ENCODE measurements at regions not wholly inside any gene's neighbourhood (a gene's known extent, or its start where the extent isn't known, plus 50 kb on each side); places are given as distances from the start of the nearest gene placed in this dataset.
A peak's percentile ranks its signal among the peaks of the same experiment; 100 is the strongest.
"Not testable (repeated sequence)": the region's sequence is repeated elsewhere in the genome, so short reads cannot be mapped to it uniquely, and the experiment has no call there.

DNA sequence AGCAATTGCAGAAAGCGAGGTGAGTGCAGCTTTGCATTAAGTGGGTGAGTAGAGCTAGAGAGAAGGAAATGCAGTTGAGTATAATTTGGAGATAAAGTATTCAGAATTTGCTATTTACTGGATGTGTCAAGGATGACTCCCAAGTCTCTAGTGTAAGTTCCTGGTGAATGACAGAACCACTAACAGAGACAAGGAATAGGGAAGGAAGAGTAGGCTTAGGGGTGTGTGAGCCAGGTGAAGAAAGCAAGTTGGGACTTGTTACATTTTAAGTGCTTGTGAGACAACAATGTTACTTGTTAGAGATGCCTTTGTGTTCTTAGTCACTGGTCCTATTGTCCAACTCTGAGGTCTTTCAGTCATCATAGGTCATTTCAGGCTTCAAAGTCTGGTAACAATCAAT, 70.8 kb downstream of the TBC1D26 start:
- not testable (repeated sequence) for DNase-seq (ENCODE audit: extremely low read depth, low read depth)

DNA sequence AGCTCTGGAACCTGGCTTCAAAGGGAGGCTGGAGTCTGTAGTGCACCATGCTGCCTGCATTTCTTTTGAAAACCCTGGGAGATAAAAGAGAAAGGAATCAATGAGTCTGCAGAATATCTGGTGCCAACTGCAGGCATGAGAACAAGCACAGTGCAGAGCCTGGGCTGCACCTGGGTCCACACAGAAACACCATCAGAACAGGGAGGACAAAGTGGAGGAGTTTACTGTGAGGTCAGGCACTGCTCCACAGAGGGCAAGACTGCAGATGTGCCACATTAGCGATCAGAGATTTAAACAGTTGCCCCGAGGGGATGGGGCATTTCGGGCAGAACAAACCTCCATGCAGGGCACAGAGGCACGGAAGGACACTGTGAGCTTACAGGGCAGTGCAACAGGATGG, 74.7 kb downstream of the TBC1D26 start:
- DNase-seq (ENCODE audit: extremely low read depth, low read depth): not testable (repeated sequence)

DNA sequence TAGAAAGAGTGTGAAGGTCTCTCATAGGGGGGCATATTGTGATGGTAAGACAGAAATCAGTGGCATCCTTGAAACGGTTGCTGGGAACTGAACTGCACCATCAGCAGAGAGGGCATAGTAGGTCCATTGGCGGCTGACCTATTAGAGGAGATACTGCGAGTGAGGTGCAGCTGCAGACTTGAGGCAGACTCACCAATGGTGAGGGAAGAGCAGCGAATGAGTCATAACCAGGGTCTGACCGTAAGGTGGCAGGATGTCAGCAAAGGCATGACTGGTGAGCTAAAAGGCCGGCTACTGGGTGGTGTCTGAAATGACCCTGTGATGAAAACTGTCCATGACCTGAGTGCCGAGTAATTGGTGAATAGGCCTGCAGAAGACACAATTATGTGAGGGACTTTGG, 81.3 kb downstream of the TBC1D26 start:
- DNase-seq (ENCODE audit: extremely low read depth, low read depth): not testable (repeated sequence)

DNA sequence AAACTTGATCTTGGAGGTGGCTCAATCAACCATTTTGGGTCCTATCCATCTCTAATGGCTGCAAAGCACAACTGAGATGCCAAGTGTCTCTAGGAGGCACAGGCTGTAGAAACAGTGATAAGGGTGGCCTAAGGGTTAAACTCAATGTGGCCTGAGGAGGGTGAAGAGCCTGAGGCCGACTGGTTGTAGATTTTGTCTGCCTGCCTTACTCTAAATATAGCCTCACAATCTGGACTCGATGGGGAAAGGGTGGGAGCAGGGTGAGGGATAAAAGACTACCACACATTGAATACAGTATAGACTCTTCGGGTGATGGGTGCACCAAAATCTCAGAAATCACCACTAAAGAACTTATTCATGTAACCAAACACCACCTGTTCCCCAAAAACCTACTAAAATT, 81.9 kb downstream of the TBC1D26 start:
- DNase-seq (ENCODE audit: extremely low read depth, low read depth): not testable (repeated sequence)

DNA sequence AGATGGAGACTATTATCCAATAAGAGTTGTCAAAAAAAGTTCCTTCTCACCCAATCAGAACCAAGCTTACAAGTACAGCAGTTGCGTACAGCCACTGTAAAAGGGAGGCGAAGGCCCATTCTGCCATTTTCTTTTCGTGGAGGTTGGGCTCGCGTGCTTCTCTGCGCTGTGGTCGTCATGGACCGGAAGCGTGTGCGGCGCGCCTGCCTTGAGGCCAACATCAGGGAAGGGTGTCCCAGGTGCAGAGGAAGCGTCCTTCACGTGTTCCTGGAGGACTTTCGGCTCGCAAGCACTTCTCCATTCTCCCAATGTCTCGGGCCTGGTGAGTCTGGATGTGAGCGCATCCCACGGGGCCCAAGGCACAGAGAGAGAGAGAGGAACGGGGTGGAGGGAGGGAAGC, 85.8 kb downstream of the TBC1D26 start:
- DNase-seq (ENCODE audit: extremely low read depth, low read depth): not testable (repeated sequence)

DNA sequence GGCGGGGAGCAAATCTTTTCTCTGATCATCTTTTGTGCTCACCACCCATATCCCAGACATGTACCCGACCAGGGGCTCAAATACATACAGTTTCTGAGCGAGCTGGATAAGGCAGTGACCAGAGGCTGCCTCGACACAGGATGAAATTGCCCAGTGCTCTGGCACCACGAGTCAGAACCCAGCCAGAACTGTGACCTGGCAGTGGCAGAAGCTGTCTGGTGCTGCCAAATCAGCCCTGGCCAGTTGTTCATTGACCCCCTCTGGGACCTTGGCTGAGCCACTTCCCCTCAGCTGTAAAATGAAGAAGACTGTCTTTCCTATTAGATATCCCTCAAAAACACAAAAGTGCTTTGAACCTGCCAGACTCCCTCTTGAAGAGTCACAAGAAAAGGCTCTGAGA, 90.2 kb downstream of the TBC1D26 start:
- DNase-seq (ENCODE audit: extremely low read depth, low read depth): not testable (repeated sequence)

DNA sequence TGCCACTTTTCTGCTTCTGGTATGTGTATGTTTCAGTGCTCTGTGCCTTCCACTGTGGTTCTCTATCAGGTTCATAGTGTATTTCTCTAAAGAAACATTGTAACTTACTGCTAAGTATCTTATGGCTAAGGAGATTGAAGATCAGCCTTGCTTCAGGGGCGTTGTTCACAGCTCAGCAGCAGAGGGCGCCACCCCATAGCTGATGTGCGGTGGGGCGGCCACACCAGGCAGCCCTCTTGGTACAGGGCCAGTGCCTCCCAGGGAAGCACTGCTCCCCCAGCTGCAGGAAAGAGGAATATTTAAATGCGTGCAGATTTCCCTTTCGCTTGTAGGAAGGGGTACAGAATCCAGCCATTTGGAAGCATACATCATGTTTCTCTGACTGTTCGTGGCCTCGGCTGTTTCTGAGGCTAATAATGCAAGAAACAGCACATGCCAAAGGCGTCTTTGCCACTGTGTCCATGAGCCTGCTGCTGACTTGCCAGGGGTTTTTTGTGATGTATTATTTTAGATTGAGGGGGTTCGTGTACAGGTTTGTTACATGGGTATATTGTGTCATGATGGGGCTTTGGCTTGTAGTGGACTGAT, 96.7 kb downstream of the TBC1D26 start:
- DNase-seq (ENCODE audit: extremely low read depth, low read depth): peak; percentile 52

DNA sequence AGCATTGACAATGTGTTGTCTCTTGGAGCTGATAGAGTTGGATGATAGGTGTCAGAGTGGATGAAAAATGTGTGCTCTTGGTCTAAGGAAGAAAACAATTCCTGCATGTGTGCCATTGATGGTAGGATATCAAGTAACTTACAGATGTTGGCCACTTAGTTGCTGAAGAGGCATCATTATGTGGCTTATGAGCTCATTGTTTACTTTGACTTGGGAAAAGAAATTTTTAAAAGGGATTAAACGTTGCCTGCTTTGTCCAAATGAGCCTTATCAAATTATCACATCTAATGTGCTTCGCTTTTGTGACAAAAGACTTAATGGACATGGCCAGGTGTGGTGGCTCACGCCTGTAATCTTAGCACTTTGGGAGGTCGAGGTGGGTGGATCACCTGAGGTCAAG, 98.1 kb downstream of the TBC1D26 start:
- DNase-seq (ENCODE audit: extremely low read depth, low read depth): not testable (repeated sequence)

DNA sequence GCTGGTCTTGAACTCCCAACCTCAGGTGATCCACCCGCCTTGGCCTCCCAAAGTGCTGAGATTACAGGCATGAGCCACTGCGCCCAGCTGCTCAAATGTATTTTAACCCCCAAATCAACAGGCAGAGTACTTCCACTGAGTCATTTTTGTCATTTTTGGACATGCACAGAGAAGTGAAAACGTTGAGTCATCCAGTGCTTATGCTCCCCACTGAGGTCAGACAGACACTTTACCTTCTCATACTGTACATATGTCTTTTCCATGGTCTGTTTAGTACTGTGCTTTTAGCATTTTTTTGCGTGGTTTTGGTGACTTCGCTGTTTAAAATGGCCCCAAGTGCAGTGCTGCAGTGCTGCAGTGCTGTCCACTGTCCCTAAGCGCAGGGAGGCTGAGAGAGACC, 99.1 kb downstream of the TBC1D26 start:
- not testable (repeated sequence) for DNase-seq (ENCODE audit: extremely low read depth, low read depth)

DNA sequence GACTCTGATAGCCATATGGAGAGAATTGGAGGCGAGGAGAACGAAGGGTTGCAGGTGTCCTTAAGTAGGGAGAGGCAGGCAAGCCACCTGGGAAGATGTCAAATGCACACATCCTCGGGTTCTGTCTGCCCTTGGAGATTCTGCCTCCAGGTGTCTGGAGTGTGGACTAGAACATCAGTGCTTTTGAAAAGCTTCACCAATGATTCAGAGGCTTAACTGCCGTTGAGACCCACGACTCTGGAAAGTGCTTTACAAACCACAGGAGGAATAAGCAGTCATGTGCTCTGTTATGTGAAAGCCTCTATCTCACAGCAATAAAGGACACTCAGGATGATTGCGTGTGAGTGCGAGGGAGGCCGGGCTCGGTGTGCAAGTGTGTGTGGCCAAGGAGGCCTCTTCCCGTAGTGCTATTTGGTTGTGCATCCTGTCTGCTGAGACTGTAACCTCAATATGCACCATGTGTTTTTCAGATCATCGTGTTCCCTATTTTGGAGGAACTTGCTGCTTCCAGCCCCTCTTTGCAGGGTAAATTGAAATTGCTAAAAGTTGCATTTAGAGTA, 100.9 kb downstream of the TBC1D26 start:
- DNase-seq (ENCODE audit: extremely low read depth, low read depth): not testable (repeated sequence)

DNA sequence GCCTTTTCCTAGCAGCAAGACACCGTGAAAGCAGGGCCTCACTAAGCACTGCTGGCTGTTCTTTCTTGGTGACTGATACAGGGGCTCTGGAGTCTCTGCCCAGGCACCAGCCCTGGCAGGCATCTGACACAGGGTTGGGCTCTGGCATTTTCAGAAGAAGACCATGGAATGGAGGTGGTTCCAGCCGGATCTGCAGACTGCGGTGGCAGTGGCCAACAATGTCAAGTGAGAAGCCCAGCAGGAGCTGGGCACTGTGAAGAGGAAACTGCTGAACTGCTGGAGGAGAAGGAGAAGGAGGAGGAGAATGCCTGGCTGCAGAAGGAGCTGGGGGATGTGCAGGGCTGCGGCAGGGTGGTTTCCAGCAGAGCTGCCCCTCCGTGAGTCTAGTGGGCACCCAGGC, 101.8 kb downstream of the TBC1D26 start:
- not testable (repeated sequence) for DNase-seq (ENCODE audit: extremely low read depth, low read depth)

DNA sequence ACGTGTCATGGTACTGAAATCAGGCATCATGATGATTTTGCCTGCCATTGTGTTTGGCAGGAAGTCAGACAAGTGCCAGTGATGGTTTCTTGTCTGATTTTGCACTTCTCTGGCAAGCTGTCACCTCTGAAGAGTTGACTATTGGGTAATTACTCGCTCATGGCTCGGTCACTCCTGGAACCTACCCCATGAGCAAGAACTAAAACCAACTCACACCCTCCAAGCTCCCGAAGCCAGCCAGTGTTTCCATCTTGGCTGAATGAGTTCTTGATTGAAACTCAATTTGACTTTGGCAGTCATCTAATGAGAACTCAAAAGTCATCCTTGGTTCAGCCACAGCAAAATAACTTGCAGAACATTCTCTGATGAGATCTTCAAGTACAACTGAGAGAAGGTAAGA, 103.4 kb downstream of the TBC1D26 start:
- not testable (repeated sequence) for DNase-seq (ENCODE audit: extremely low read depth, low read depth)

DNA sequence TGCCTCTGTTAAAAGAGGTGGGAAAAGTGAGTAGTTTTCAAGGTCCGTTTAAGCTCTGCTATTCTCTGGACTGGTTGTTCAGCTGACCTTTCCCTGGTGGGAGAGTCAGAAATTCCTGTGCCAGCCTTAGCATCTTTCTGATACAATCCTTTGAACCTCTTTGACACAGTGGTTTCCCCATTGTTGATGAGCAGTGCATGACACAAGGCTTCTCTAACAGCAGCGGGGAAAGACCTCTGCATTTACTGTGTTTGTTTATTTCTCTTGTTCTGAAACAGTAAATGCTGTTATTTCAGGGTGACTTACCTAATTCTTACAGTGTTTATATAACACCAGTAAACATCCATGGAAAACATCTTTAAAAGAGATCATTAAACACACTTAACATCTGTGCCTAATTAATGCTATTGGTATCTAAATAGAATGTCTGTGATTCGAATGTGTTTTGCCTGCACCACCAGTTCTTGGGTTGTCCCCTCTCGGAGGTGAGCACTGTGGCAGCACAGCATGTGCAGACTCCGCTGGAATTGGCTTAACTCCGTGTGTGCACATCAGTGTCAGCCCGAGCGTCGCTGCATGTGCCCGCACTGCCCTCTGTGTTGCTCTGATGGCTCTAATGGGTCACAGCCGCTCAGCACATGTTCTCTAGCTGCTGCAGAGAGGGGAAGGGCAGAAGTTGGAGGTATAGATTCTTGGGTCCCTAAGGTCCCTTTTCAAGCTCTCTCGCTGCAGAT, 104.3 kb downstream of the TBC1D26 start:
- DNase-seq (ENCODE audit: extremely low read depth, low read depth): not testable (repeated sequence)

DNA sequence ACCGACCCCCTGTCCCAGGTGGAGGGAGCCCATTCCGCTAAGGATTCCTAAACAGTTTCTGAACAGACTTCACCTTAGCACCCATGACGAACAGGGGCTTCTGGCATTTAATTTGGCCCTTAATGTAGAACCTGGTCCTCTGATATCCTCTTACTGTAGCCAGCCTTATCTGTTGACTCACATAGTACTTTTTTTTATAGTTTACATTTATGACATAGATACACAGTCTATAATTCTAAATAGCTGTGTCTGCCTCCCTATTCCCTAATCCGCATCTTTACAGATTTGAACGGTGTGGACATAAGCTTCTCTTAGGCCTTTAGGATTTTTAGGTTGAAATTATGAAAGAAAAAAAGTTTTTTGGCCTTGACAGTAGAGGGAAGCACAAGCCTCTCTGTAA, 104.9 kb downstream of the TBC1D26 start:
- not testable (repeated sequence) for DNase-seq (ENCODE audit: extremely low read depth, low read depth)

DNA sequence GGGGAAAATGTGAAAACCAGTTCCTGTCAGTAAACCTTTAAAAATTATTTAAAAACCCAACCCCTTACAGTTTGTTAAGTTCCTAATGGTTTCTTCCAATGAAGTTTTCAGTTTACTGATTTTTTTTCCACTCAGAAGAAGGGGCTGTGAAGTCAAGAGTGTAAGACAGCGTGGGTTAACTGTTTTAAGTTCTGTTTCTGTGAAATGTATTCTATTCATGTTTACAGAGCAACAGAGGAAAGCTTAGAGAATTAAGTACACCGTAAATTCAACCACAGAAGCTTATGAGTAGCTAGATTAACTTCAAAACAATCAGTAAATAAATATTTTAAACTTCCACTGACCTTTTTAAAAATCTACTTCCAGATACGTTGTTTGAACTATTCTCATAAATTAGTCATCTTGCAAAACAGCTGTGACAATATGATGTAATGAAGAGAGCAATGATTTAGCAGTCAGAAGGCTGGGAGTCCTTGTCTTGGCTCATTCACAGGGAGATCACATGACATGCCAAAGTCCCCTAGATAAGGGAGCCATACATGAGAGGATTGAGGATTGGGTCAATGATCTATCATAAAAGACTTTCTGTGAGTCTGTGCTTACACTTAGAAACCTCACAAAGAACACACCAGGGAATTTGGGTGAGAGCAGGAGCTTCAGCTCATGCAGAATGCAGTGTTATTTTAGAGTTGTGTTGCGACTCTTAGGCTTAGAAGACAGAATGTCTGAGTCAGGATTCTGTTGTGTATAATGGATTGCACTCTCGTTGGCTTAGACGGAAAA, 97.3 kb upstream of the ADORA2B start:
- not testable (repeated sequence) for DNase-seq (ENCODE audit: extremely low read depth, low read depth)

DNA sequence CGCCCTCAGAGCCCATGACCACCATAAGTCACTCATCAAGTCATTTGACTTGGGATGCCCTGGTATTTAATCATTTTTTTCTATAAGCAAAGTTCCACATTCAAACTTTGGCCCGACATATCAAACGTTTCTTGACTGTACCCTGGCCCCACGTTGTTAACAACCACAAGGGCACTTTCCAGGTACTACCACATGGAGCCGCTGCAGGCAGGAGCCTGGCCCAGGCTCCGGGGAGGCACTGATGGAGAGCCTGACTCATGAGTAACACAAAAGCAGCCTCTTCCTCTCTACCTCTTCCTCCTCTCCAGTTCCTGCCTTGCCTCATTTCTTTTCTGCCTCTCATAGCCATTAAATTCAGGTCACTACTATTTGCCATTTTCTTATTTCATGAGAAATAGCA, 95.9 kb upstream of the ADORA2B start:
- peak; percentile 38 for DNase-seq (ENCODE audit: extremely low read depth, low read depth)

DNA sequence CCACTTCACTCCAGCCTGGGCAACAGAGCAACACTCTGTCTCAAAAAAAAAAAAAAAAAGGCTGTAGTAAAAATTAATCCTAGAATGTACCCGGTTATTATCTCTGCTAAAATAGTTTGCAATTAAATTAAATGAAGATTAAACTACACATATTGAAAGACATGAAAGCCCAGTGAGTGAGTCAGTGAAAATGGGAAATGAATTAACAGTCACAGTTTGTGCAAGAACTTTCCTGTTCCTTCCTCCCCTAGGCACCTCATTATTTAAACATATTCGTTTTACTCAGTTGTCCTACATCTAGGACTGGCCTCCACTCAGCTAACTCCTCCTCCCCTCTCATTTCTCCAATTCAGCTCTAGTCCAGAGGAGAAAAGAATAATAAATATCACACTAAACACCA, 94.9 kb upstream of the ADORA2B start:
- DNase-seq (ENCODE audit: extremely low read depth, low read depth): not testable (repeated sequence)

DNA sequence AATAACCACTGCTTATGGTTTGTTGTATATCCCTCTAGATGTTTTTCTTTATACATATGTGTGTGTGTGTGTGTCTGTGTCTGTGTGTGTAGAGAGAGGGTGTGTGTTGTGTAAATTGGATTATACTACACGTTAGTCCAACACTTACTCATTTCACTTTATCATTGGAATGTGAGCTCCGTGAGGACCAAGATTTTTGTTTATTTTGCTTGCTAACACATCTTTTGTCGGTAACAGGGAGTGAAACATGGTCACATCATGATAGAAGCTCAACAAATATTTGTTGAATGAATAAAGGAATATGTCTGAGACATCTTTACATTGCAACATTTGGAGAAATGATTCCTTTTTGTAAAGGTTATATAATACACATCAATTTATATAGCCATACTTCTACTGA, 94.2 kb upstream of the ADORA2B start:
- not testable (repeated sequence) for DNase-seq (ENCODE audit: extremely low read depth, low read depth)

DNA sequence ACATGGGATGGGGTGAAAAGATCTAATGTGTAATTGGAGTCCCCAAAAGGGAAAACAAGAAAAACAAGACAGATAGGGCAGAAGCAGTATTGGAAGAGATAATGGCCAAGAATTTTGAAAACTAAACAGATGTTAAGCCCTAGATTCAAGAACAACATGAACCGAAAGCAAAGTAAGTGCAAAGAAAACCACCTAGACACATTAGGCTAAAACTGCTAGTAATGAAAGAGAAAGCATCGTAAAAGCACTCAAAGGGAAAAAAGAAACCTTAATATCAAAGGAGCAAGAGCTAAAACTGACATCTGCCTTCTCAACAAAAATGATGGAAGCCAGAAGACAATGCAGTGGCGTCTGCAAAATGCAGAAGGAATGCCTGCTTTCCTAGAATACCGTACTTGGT, 92.1 kb upstream of the ADORA2B start:
- DNase-seq (ENCODE audit: extremely low read depth, low read depth): not testable (repeated sequence)

DNA sequence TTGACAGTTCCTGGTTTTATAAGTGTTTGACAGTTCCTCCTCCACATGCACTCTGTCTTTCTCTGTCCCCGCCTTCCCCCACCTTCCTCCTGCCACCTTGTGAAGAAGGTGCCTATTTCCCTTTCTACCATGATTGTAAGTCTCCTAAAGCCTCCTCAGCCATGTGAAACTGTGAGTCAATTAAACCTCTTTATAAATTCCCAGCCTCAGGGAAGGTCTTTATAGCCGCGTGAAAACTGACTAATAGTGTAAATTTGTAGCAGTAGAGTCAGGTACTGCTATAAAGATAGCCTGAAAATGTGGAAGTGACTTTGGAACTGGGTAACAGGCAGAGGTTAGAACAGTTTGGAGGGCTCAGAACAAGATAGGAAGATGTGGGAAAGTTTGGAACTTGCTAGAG, 88.7 kb upstream of the ADORA2B start:
- not testable (repeated sequence) for DNase-seq (ENCODE audit: extremely low read depth, low read depth)

DNA sequence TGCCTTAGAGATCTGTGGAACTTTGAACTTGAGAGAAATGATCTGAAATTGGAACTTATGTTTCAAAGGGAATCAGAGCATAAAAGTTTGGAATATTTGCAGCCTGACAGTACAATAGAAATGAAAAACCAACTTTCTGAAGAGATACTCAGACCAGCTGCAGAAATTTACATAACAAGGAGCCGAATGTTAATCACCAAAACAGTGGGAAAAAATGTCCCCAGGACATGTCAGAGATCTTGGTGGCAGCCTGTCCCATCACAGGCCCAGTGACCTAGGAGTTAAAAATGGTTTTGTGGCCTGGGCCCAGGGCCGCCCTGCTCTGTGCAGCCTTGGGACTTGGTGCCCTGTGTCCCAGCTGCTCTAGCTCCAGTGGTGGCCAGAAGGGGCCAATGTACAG, 88.2 kb upstream of the ADORA2B start:
- DNase-seq (ENCODE audit: extremely low read depth, low read depth): not testable (repeated sequence)

All from NCI-H460 (cell line).